HCT116 (cell line): ENCODE measurements at regions not wholly inside any gene's neighbourhood (a gene's known extent, or its start where the extent isn't known, plus 50 kb on each side); places are given as distances from the start of the nearest gene placed in this dataset.

ENCODE experiments used
- TF ChIP-seq, protein P1 (sequence below), 3 experiments: fragments of 200-600 bp in 1 of 3; sonication (generic) in 1 of 3; IDR thresholded peaks in 2 of 3; conservative IDR thresholded peaks in 1 of 3; 2 replicates each; pipeline ENCODE4 v1.5.1; 2012 to 2017; ENCODE audit warnings: low read depth in 2 of 3, low read length in 2 of 3, antibody characterized with exemption in 1 of 3, borderline replicate concordance in 1 of 3, control low read depth in 1 of 3, mild to moderate bottlenecking in 1 of 3, mixed read lengths in 1 of 3, mixed run types in 1 of 3, moderate library complexity in 1 of 3; ENCODE audit not compliant: insufficient read depth in 1 of 3
- TF ChIP-seq, protein P2 (sequence below): IDR thresholded peaks from 2 replicates; pipeline ENCODE4 v1.6.1; 2012

DNA sequence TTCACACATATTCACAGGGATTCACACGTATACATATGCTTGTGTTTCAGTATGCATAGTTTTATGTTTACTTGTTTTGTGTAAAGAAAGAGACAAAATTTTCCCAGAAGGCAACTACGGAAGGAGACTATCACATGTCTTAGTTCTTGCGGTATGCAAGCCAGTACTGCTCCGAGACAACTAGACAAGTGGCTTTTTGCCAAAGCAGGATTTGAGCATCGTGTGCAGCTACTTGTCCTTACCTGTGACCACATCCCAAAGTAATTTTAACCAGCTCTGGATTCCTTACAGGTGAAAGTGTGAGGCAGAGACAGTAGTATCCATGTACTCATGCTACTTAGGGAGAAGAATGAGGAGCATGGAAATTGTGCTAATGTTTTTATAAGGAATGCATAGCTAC is 591.4 kb upstream of the NR2F2 start:
- TF ChIP-seq, protein P1, sequence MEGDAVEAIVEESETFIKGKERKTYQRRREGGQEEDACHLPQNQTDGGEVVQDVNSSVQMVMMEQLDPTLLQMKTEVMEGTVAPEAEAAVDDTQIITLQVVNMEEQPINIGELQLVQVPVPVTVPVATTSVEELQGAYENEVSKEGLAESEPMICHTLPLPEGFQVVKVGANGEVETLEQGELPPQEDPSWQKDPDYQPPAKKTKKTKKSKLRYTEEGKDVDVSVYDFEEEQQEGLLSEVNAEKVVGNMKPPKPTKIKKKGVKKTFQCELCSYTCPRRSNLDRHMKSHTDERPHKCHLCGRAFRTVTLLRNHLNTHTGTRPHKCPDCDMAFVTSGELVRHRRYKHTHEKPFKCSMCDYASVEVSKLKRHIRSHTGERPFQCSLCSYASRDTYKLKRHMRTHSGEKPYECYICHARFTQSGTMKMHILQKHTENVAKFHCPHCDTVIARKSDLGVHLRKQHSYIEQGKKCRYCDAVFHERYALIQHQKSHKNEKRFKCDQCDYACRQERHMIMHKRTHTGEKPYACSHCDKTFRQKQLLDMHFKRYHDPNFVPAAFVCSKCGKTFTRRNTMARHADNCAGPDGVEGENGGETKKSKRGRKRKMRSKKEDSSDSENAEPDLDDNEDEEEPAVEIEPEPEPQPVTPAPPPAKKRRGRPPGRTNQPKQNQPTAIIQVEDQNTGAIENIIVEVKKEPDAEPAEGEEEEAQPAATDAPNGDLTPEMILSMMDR (IDR thresholded peaks at IDR 0.05 in 2 of 3, conservative IDR thresholded peaks at IDR 0.05 in 1 of 3; ENCODE audit: borderline replicate concordance in 1 of 3, insufficient read depth in 1 of 3, low read depth in 2 of 3, low read length in 2 of 3): no peak
- TF ChIP-seq, protein P2, sequence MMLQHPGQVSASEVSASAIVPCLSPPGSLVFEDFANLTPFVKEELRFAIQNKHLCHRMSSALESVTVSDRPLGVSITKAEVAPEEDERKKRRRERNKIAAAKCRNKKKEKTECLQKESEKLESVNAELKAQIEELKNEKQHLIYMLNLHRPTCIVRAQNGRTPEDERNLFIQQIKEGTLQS: no peak
